Tibial nerve (tissue), 4 donors: ENCODE measurements at regions not wholly inside any gene's neighbourhood (a gene's known extent, or its start where the extent isn't known, plus 50 kb on each side); places are given as distances from the start of the nearest gene placed in this dataset.
A peak's percentile ranks its signal among the peaks of the same experiment; 100 is the strongest.

Experiments
- DNase-seq, 2 donors: peaks; one replicate each; pipeline ENCODE4 v3.0.0-alpha.2; 2019; ENCODE audit warnings: low spot score in 2 of 2
- H3K27ac ChIP-seq, 4 donors: fragments of 200-600 bp; sonication (generic) in 3 of 4; one replicate each; pipeline ENCODE4 v1.5.1; 2017 to 2019; ENCODE audit warnings: mild to moderate bottlenecking in 1 of 4
- H3K27me3 ChIP-seq, 2 donors: fragments of 200-600 bp; sonication (generic) in 1 of 2; one replicate each; pipeline versions ENCODE4 v1.5.1 to v1.6.0; 2017 to 2019
- H3K36me3 ChIP-seq, 3 donors: fragments of 200-600 bp; sonication (generic); one replicate each; pipeline ENCODE4 v1.5.1; 2018 to 2019
- H3K4me1 ChIP-seq, 4 donors: fragments of 200-600 bp; sonication (generic) in 3 of 4; one replicate each; pipeline ENCODE4 v1.5.1; 2017 to 2019
- H3K4me3 ChIP-seq, 4 donors: fragments of 200-600 bp; sonication (generic) in 3 of 4; one replicate each; pipeline ENCODE4 v1.5.1; 2017 to 2019; ENCODE audit warnings: mild to moderate bottlenecking in 1 of 4, moderate library complexity in 1 of 4
- H3K9me3 ChIP-seq, 4 donors: fragments of 200-600 bp; sonication (generic) in 3 of 4; one replicate each; pipeline ENCODE4 v1.5.1; 2017 to 2019
- EP300 ChIP-seq, 2 donors: sonication (generic); formaldehyde crosslinking; IDR thresholded peaks; one replicate each; pipeline ENCODE4 v1.6.1; 2017; ENCODE audit warnings: antibody characterized with exemption in 2 of 2, mild to moderate bottlenecking in 1 of 2
- POLR2A ChIP-seq, 2 donors: fragments of 450-650 bp; IDR thresholded peaks; one replicate each; pipeline ENCODE4 v1.6.1; 2017; ENCODE audit warnings: antibody characterized with exemption in 2 of 2, mild to moderate bottlenecking in 2 of 2, moderate library complexity in 2 of 2
- WGBS, 2 donors: methylation state at CpG; one replicate each; pipeline ENCODE4 v1.1.5; 2018; 5-methylcytosine and 5-hydroxymethylcytosine counted together
- TF ChIP-seq, protein P1 (sequence below), 5 experiments: fragments of 200-600 bp in 3 of 5; fragments of 450-650 bp in 2 of 5; sonication (generic) in 3 of 5; IDR thresholded peaks; one replicate each; pipeline ENCODE4 v1.5.1; 2016 to 2019; ENCODE audit warnings: antibody characterized with exemption in 5 of 5, mild to moderate bottlenecking in 3 of 5, moderate library complexity in 2 of 5

GRCh38 chr6:159118924-159119323, 50.3 kb upstream of the FNDC1 start:
- no peaks in the 10 kb centered on the region for H3K9me3 ChIP-seq
- WGBS, 2 donors = 71 to 77% methylated on average over 2 of the region's 2 CpGs
- DNase-seq = no peak
- H3K4me3 ChIP-seq = no peak overlapping the region
- no peaks in the 10 kb centered on the region for H3K27me3 ChIP-seq
- H3K4me1 ChIP-seq = peaks cover 0 to 12% (median 5%) of the 10 kb centered on the region in 4 donors
- TF ChIP-seq, protein P1, sequence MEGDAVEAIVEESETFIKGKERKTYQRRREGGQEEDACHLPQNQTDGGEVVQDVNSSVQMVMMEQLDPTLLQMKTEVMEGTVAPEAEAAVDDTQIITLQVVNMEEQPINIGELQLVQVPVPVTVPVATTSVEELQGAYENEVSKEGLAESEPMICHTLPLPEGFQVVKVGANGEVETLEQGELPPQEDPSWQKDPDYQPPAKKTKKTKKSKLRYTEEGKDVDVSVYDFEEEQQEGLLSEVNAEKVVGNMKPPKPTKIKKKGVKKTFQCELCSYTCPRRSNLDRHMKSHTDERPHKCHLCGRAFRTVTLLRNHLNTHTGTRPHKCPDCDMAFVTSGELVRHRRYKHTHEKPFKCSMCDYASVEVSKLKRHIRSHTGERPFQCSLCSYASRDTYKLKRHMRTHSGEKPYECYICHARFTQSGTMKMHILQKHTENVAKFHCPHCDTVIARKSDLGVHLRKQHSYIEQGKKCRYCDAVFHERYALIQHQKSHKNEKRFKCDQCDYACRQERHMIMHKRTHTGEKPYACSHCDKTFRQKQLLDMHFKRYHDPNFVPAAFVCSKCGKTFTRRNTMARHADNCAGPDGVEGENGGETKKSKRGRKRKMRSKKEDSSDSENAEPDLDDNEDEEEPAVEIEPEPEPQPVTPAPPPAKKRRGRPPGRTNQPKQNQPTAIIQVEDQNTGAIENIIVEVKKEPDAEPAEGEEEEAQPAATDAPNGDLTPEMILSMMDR (IDR thresholded peaks at IDR 0.05) = no peak
- no peak for TF ChIP-seq EP300 (IDR thresholded peaks at IDR 0.05)
- H3K27ac ChIP-seq = peak overlapping the region in 2 of 4 donors; percentile 63 to 65
- H3K36me3 ChIP-seq = no peaks in the 10 kb centered on the region

- TF ChIP-seq, protein P1 (IDR thresholded peaks at IDR 0.05) = no peak
- no peak for TF ChIP-seq EP300 (IDR thresholded peaks at IDR 0.05)
- Histone ChIP-seq H3K9me3 (no peaks in the 10 kb centered on the region), H3K4me1 (peaks cover 0 to 19% (median 5%) of the 10 kb centered on the region in 4 donors), H3K36me3 (no peaks in the 10 kb centered on the region), H3K27ac (peak overlapping the region in 3 of 4 donors; percentile 65 to 73 (median 67)), H3K27me3 (no peaks in the 10 kb centered on the region), H3K4me3 (no peak overlapping the region)
- no peak for DNase-seq
- 65 to 71% methylated on average over 5 of the region's 5 CpGs for WGBS, 2 donors
Measured at GRCh38 chr6:159117563-159117962, 51.6 kb upstream of the FNDC1 start.

DNA sequence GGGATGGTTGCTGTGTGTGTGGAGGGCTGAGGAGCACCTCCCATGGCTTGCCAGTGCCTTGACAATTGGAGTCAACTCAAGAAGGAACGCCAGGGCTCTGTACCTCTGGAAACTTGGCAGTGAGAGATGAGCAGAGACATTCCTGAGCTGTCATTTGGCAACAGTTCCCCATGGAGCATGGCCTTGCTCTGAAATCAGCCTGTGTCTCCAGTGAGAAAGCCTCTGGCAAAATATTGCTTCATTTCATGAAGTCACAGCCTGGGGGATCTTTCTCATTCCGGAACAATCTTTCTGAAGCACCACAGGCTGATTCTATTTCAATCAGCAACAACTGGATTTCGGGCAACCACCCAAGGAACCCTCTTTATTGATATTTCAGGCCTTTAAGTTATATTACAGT, 52.2 kb upstream of the FNDC1 start:
- no peaks in the 10 kb centered on the region for H3K36me3 ChIP-seq

DNA sequence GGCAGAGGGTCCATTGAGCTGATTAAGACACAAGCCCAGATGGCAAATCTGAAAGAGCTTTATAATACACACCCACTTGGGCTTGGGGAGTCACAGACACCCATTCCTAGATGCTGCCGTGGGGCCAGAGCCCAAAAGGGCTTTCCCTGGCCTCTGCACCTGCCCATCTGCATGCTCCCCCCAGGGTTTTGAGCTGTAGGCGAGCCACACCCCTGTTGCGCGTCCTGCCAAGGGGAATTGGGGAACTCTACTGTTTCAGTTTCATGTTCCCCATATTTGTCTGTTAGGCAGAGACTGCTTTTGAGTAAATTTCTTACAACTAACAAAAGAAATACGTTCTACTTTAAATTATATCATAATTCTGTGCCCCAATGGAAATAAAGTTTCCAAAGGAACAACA, 52.9 kb upstream of the FNDC1 start:
- H3K4me1 ChIP-seq = peaks cover 0 to 19% (median 5%) of the 10 kb centered on the region in 4 donors
- H3K4me3 ChIP-seq = no peak overlapping the region
- H3K27me3 ChIP-seq = no peaks in the 10 kb centered on the region
- TF ChIP-seq, protein P1 (IDR thresholded peaks at IDR 0.05) = no peak
- TF ChIP-seq POLR2A (IDR thresholded peaks at IDR 0.05) (no peak), EP300 (IDR thresholded peaks at IDR 0.05) (no peak)
- H3K9me3 ChIP-seq = no peaks in the 10 kb centered on the region
- 64 to 75% methylated on average over 5 of the region's 5 CpGs for WGBS, 2 donors
- no peak for DNase-seq
- H3K36me3 ChIP-seq = no peaks in the 10 kb centered on the region
- peak overlapping the region in 3 of 4 donors; percentile 55 to 73 (median 65) for H3K27ac ChIP-seq

More for the DNA sequence above, 52.2 kb upstream of the FNDC1 start:
- Histone ChIP-seq H3K27me3 (no peaks in the 10 kb centered on the region), H3K9me3 (no peaks in the 10 kb centered on the region), H3K4me1 (peaks cover 0 to 19% (median 5%) of the 10 kb centered on the region in 4 donors), H3K4me3 (no peak overlapping the region), H3K27ac (peak overlapping the region in 3 of 4 donors; percentile 65 to 73 (median 67))
- no peak for TF ChIP-seq POLR2A (IDR thresholded peaks at IDR 0.05)
- TF ChIP-seq, protein P1 (IDR thresholded peaks at IDR 0.05) = no peak
- peak in 1 of 2 donors; percentile 5 for TF ChIP-seq EP300 (IDR thresholded peaks at IDR 0.05)
- peak in 1 of 2 donors; percentile 34 for DNase-seq
- WGBS, 2 donors = 52 to 71% methylated on average over 3 of the region's 3 CpGs

GRCh38 chr6:159114569-159114968, 54.6 kb upstream of the FNDC1 start:
- H3K27me3 ChIP-seq = no peaks in the 10 kb centered on the region
- DNase-seq = no peak
- H3K4me1 ChIP-seq = peaks cover 0 to 27% (median 5%) of the 10 kb centered on the region in 4 donors
- no peaks in the 10 kb centered on the region for H3K36me3 ChIP-seq
- TF ChIP-seq EP300 (IDR thresholded peaks at IDR 0.05) (no peak), POLR2A (IDR thresholded peaks at IDR 0.05) (no peak)
- TF ChIP-seq, protein P1 (IDR thresholded peaks at IDR 0.05) = no peak
- no peaks in the 10 kb centered on the region for H3K9me3 ChIP-seq
- H3K4me3 ChIP-seq = no peak overlapping the region
- WGBS, 2 donors = 59 to 69% methylated on average over 3 of the region's 3 CpGs
- H3K27ac ChIP-seq = no peak overlapping the region
